GM23338 (cell line): ENCODE measurements at regions not wholly inside any gene's neighbourhood (a gene's known extent, or its start where the extent isn't known, plus 50 kb on each side); places are given as distances from the start of the nearest gene placed in this dataset.

Source experiments
- ATAC-seq: fragments of 200-7000 bp; cut with Tn5 transposase; 3 replicates; pipeline ENCODE4 v1.9.1; 2020
- DNase-seq: peaks from one replicate; pipeline ENCODE4 v3.0.0-alpha.2; 2015; ENCODE audit warnings: low spot score
- H2AFZ ChIP-seq: fragments of 200-600 bp; sonication (generic); 2 replicates; pipeline ENCODE4 v1.8.0; 2016; ENCODE audit warnings: antibody characterized with exemption, mild to moderate bottlenecking, moderate library complexity
- H3F3A ChIP-seq: fragments of 200-600 bp; sonication (generic); replicated peaks from 2 replicates; pipeline ENCODE4 v1.8.0; 2017; ENCODE audit warnings: antibody characterized with exemption, mixed run types, low read depth
- H3K27ac ChIP-seq: fragments of 200-600 bp; sonication (generic); 2 replicates; pipeline ENCODE4 v1.6.1; 2016; ENCODE audit warnings: low read depth
- H3K27me3 ChIP-seq: fragments of 200-600 bp; sonication (generic); 2 replicates; pipeline ENCODE4 v1.8.0; 2016; ENCODE audit warnings: mild to moderate bottlenecking, mixed run types, moderate library complexity; ENCODE audit not compliant: insufficient read depth
- H3K36me3 ChIP-seq: fragments of 200-600 bp; sonication (generic); 2 replicates; pipeline ENCODE4 v1.8.0; 2016; ENCODE audit warnings: mild to moderate bottlenecking; ENCODE audit not compliant: insufficient read depth
- H3K4me1 ChIP-seq: fragments of 200-600 bp; sonication (generic); 2 replicates; pipeline ENCODE4 v1.8.0; 2016; ENCODE audit warnings: mild to moderate bottlenecking, moderate library complexity; ENCODE audit not compliant: insufficient read depth
- H3K4me2 ChIP-seq: fragments of 200-600 bp; sonication (generic); 2 replicates; pipeline ENCODE4 v1.7.1; 2017; ENCODE audit warnings: mixed run types
- H3K4me3 ChIP-seq: fragments of 200-600 bp; sonication (generic); 2 replicates; pipeline ENCODE4 v1.6.1; 2016; ENCODE audit warnings: mixed run types
- H3K79me2 ChIP-seq: fragments of 200-600 bp; sonication (generic); replicated peaks from 2 replicates; pipeline ENCODE4 v1.8.0; 2017; ENCODE audit warnings: mild to moderate bottlenecking; ENCODE audit not compliant: insufficient read depth
- H3K9me2 ChIP-seq: fragments of 200-600 bp; sonication (generic); 2 replicates; pipeline ENCODE4 v1.8.0; 2017; ENCODE audit not compliant: insufficient read depth
- H4K20me1 ChIP-seq: fragments of 200-600 bp; sonication (generic); replicated peaks from 2 replicates; pipeline ENCODE4 v1.8.0; 2017; ENCODE audit warnings: mild to moderate bottlenecking; ENCODE audit not compliant: insufficient read depth
- H3K27ac Mint-ChIP-seq: 2 replicates; pipeline ENCODE4 v1.8.0; 2020; ENCODE audit warnings: inconsistent platforms, mild to moderate bottlenecking, moderate library complexity, mixed read lengths
- H3K27me3 Mint-ChIP-seq: 3 replicates; pipeline ENCODE4 v1.8.0; 2022; ENCODE audit warnings: low read depth, mild to moderate bottlenecking, moderate library complexity, mixed read lengths, inconsistent platforms; ENCODE audit not compliant: insufficient read depth, poor library complexity
- H3K36me3 Mint-ChIP-seq: 3 replicates; pipeline ENCODE4 v1.8.0; 2021; ENCODE audit warnings: low read depth, mild to moderate bottlenecking, inconsistent platforms, moderate library complexity, mixed read lengths
- H3K4me1 Mint-ChIP-seq: 3 replicates; pipeline ENCODE4 v1.8.0; 2020; ENCODE audit warnings: mild to moderate bottlenecking, inconsistent platforms, mixed read lengths
- H3K4me3 Mint-ChIP-seq: 3 replicates; pipeline ENCODE4 v1.8.0; 2021; ENCODE audit warnings: moderate library complexity, mild to moderate bottlenecking, inconsistent platforms, mixed read lengths
- H3K9me3 Mint-ChIP-seq: 3 replicates; pipeline ENCODE4 v1.8.0; 2020; ENCODE audit warnings: moderate library complexity, mild to moderate bottlenecking, inconsistent platforms, mixed read lengths
- CREB1 ChIP-seq: fragments of 250-450 bp; sonication (Bioruptor Pico); IDR thresholded peaks from 2 replicates; pipeline ENCODE4 v1.5.0; 2020; ENCODE audit warnings: low read depth, mild to moderate bottlenecking, moderate library complexity
- EZH2 ChIP-seq: fragments of 200-600 bp; sonication (generic); IDR thresholded peaks from one replicate; pipeline ENCODE4 v1.8.0; 2017; ENCODE audit warnings: antibody characterized with exemption, mild to moderate bottlenecking, low read depth; ENCODE audit not compliant: unreplicated experiment
- EZH2phosphoT487 ChIP-seq: fragments of 200-600 bp; sonication (generic); IDR thresholded peaks from one replicate; pipeline ENCODE4 v1.8.1; 2018; ENCODE audit warnings: antibody characterized with exemption; ENCODE audit not compliant: unreplicated experiment
- JUNB ChIP-seq: IDR thresholded peaks from one replicate; pipeline ENCODE4 v1.6.1; 2016; ENCODE audit warnings: antibody characterized with exemption; ENCODE audit not compliant: unreplicated experiment
- NANOG ChIP-seq: IDR thresholded peaks from 2 replicates; pipeline ENCODE4 v1.6.1; 2016; ENCODE audit warnings: antibody characterized with exemption, borderline replicate concordance
- POLR2AphosphoS5 ChIP-seq: IDR thresholded peaks from 2 replicates; pipeline ENCODE4 v1.6.1; 2016; ENCODE audit warnings: antibody characterized with exemption, low read depth
- STAT1 ChIP-seq: IDR thresholded peaks from one replicate; pipeline ENCODE4 v1.6.1; 2016; ENCODE audit warnings: antibody characterized with exemption; ENCODE audit not compliant: unreplicated experiment
- ZNF114 ChIP-seq: fragments of 250-450 bp; sonication (Bioruptor Pico); IDR thresholded peaks from 2 replicates; pipeline ENCODE4 v1.5.0; 2020; ENCODE audit warnings: mild to moderate bottlenecking, moderate library complexity
- ZNF331 ChIP-seq: fragments of 250-450 bp; sonication (Bioruptor Pico); IDR thresholded peaks from 2 replicates; pipeline ENCODE4 v1.5.0; 2020; ENCODE audit warnings: low read depth, mild to moderate bottlenecking, moderate library complexity
- TF ChIP-seq, protein P1 (sequence below): IDR thresholded peaks from one replicate; pipeline ENCODE4 v1.6.1; 2018; ENCODE audit warnings: antibody characterized with exemption; ENCODE audit not compliant: unreplicated experiment
- TF ChIP-seq, protein P2 (sequence below): IDR thresholded peaks from 2 replicates; pipeline ENCODE4 v1.6.1; 2016; ENCODE audit warnings: antibody characterized with exemption
- TF ChIP-seq, protein P3 (sequence below), 2 experiments: fragments of 200-600 bp in 1 of 2; sonication (generic) in 1 of 2; conservative IDR thresholded peaks; 2 replicates each; pipeline versions ENCODE4 v1.5.1 to v1.6.1; 2016 to 2017; ENCODE audit warnings: antibody characterized with exemption in 2 of 2, low read depth in 2 of 2, mild to moderate bottlenecking in 2 of 2, moderate library complexity in 1 of 2

DNA sequence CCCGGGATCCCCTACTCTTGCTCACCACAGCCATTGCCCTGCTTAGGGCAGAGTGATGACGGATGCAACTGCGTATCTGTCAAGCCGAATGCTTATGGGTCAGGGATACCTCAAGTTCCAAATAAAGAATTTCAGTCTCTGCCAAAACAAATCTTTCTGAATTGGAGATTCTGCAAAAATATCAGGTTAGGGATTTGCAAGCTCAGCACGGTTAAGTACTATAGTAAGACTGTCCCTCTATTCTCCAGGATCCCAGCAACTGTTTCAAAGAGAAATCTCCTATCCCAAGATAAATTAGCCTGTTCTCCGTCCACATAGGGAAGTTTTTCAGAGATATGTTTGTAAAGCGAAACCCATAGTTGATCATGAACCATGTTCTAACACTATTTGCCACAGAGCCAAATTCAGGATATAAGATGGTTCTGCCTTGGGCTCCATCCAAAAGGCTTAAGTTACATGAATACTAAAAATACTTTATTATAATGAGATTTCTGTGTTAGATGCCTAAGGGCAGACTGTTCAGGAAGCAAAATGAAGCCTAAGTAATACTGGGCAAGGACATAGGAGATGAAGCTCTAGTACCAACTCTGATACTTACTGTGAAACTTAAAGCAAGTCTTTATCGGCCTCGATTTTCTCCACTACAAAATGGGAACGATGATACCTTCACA, 100.1 kb upstream of the LPP start:
- no peak overlapping the region for H3K4me3 ChIP-seq

DNA sequence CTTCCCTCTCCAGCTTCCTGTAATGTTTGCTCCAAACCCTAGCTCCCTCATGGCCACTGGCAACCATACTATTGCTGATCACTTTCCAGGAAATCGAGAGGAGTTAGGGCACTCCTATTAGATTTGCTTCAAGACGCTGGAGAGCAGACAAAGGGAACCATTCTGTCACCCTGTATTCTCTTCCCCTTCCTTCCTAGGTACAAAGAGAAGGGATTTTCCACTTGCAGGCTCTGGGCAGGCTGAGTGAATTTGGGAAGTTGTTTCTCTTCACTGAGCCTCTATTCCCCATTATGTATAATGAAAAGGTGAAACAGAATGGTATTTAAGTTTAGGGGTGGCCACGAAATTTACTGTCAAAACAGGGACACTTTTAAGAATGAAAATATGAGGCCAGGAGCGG, 99.4 kb upstream of the LPP start:
- no peak for ATAC-seq
- TF ChIP-seq EZH2 = no peak
- no peak for TF ChIP-seq ZNF114 (CRISPR knock-in tag)
- TF ChIP-seq EZH2phosphoT487 = no peak
- TF ChIP-seq NANOG = no peak
- no peak for TF ChIP-seq CREB1 (CRISPR knock-in tag)
- TF ChIP-seq STAT1 = no peak
- TF ChIP-seq JUNB = no peak
- TF ChIP-seq, protein P1, sequence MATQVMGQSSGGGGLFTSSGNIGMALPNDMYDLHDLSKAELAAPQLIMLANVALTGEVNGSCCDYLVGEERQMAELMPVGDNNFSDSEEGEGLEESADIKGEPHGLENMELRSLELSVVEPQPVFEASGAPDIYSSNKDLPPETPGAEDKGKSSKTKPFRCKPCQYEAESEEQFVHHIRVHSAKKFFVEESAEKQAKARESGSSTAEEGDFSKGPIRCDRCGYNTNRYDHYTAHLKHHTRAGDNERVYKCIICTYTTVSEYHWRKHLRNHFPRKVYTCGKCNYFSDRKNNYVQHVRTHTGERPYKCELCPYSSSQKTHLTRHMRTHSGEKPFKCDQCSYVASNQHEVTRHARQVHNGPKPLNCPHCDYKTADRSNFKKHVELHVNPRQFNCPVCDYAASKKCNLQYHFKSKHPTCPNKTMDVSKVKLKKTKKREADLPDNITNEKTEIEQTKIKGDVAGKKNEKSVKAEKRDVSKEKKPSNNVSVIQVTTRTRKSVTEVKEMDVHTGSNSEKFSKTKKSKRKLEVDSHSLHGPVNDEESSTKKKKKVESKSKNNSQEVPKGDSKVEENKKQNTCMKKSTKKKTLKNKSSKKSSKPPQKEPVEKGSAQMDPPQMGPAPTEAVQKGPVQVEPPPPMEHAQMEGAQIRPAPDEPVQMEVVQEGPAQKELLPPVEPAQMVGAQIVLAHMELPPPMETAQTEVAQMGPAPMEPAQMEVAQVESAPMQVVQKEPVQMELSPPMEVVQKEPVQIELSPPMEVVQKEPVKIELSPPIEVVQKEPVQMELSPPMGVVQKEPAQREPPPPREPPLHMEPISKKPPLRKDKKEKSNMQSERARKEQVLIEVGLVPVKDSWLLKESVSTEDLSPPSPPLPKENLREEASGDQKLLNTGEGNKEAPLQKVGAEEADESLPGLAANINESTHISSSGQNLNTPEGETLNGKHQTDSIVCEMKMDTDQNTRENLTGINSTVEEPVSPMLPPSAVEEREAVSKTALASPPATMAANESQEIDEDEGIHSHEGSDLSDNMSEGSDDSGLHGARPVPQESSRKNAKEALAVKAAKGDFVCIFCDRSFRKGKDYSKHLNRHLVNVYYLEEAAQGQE = no peak
- TF ChIP-seq, protein P2, sequence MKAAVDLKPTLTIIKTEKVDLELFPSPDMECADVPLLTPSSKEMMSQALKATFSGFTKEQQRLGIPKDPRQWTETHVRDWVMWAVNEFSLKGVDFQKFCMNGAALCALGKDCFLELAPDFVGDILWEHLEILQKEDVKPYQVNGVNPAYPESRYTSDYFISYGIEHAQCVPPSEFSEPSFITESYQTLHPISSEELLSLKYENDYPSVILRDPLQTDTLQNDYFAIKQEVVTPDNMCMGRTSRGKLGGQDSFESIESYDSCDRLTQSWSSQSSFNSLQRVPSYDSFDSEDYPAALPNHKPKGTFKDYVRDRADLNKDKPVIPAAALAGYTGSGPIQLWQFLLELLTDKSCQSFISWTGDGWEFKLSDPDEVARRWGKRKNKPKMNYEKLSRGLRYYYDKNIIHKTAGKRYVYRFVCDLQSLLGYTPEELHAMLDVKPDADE = no peak
- no peak for TF ChIP-seq ZNF331 (CRISPR knock-in tag)
- no peak for TF ChIP-seq POLR2AphosphoS5
- TF ChIP-seq, protein P3, sequence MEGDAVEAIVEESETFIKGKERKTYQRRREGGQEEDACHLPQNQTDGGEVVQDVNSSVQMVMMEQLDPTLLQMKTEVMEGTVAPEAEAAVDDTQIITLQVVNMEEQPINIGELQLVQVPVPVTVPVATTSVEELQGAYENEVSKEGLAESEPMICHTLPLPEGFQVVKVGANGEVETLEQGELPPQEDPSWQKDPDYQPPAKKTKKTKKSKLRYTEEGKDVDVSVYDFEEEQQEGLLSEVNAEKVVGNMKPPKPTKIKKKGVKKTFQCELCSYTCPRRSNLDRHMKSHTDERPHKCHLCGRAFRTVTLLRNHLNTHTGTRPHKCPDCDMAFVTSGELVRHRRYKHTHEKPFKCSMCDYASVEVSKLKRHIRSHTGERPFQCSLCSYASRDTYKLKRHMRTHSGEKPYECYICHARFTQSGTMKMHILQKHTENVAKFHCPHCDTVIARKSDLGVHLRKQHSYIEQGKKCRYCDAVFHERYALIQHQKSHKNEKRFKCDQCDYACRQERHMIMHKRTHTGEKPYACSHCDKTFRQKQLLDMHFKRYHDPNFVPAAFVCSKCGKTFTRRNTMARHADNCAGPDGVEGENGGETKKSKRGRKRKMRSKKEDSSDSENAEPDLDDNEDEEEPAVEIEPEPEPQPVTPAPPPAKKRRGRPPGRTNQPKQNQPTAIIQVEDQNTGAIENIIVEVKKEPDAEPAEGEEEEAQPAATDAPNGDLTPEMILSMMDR (conservative IDR thresholded peaks at IDR 0.05; ENCODE audit: low read depth in 2 of 2) = no peak
- Histone ChIP-seq H3F3A (no peaks in the 10 kb centered on the region), H3K79me2 (no peaks in the 10 kb centered on the region), H3K9me2 (no peaks in the 10 kb centered on the region), H3K36me3 (no peaks in the 10 kb centered on the region), H3K27me3 (no peaks in the 10 kb centered on the region), H3K4me2 (no peak overlapping the region), H3K4me3 (no peak overlapping the region), H2AFZ (no peak overlapping the region), H3K27ac (no peak overlapping the region), H3K4me1 (peaks cover 23% of the 10 kb centered on the region), H4K20me1 (no peaks in the 10 kb centered on the region)
- Mint-ChIP-seq H3K9me3 (no peaks in the 10 kb centered on the region), H3K36me3 (no peaks in the 10 kb centered on the region), H3K4me1 (peaks cover 17% of the 10 kb centered on the region), H3K27me3 (peaks cover 2% of the 10 kb centered on the region), H3K27ac (no peak overlapping the region), H3K4me3 (no peak overlapping the region)
- DNase-seq = no peak

More for the DNA sequence above, 100.1 kb upstream of the LPP start:
- DNase-seq (no peak), ATAC-seq (no peak)
- Mint-ChIP-seq H3K27ac (no peak overlapping the region), H3K4me3 (no peak overlapping the region), H3K9me3 (no peaks in the 10 kb centered on the region), H3K27me3 (peaks cover 2% of the 10 kb centered on the region), H3K4me1 (peaks cover 17% of the 10 kb centered on the region), H3K36me3 (no peaks in the 10 kb centered on the region)
- Histone ChIP-seq H3K9me2 (no peaks in the 10 kb centered on the region), H3K27me3 (no peaks in the 10 kb centered on the region), H4K20me1 (no peaks in the 10 kb centered on the region), H3K27ac (no peak overlapping the region), H3K4me2 (no peak overlapping the region), H3K4me1 (peaks cover 23% of the 10 kb centered on the region), H3K36me3 (no peaks in the 10 kb centered on the region), H3F3A (no peaks in the 10 kb centered on the region), H2AFZ (no peak overlapping the region), H3K79me2 (no peaks in the 10 kb centered on the region)
- TF ChIP-seq, protein P1 = no peak
